GM19023 (cell line): ENCODE measurements at regions not wholly inside any gene's neighbourhood (a gene's known extent, or its start where the extent isn't known, plus 50 kb on each side); places are given as distances from the start of the nearest gene placed in this dataset.

Experiments
- ATAC-seq: cut with Tn5 transposase; IDR thresholded peaks from one replicate; pipeline ENCODE4 v1.9.1; 2021; ENCODE audit warnings: mild to moderate bottlenecking, moderate library complexity; ENCODE audit not compliant: unreplicated experiment

DNA sequence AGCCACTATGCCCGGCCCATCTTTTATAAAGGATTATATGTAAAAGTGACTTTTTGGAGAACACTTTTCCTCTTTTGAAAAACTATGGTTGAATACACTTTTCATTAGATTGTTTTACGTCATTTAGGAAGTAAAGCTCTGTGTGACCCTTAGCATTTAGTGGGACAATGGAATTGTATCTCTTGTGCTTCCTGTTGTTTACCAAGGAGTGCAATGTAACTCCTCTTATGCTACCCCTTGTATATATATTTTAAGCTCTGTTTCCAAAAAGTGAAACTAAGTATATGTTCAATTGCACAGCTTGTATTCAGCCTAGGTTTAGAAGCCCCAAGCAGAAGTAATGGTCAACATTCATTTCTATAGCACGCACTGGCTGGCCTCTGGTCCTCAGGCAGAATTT is 183.1 kb upstream of the CITED2 start:
- no peak for ATAC-seq

DNA sequence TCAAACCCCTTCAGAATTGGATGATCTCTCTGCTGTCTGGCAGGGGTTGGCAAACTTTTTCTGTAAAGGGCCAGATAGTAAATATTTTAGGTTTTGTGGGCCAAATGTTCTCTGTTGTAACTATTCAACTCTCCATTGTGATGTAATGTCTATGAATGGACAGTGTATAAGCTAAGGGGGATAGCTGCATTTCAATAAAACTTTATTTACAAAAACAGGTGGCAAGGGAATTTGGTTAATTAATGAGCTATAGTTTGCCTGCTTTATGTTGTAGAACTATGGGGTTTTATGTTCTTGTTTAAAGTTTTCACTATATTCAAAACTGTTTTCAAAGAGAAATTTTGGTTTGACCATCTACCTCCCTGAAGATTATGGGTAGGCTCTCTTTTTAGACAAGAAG is 182.1 kb upstream of the CITED2 start:
- no peak for ATAC-seq

DNA sequence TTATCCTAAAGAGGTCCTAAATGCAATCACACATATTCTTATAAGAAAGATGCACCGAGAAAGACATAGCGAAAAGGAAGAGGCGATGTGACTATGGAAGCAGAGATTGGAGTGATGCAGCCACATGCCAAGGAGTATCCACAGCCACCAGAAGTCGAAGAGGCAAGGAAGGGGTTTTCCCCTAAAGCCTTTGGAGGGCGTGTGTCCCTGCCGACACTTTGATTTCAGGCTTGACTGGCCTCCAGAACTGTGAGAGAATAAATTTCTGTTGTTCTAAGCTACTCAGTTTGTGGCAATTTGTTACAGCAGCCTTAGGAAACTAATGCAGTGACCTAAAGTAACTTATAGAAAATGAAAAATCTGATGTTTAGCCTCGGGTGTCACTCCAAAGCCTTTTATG is 179.5 kb upstream of the CITED2 start:
- no peak for ATAC-seq

DNA sequence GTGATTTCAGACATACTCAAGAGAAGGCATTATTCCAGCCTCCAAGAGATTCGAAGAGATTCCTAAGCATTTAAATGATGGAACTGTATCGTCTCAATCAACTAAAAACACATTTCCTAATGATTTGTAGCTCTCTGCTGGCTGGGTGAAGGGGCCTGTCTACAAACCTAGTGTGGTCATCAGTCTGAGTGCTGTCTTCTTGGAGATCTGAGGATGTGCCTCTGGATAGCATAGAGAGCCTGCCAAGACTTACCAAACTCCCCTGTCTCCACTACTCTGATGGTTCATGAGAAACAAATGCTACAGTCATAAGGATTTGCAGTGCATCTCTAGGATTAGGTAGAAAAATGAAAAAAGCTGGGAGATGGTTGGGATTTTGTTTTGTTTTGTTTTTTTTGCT is 176.9 kb upstream of the CITED2 start:
- ATAC-seq, result no peak

DNA sequence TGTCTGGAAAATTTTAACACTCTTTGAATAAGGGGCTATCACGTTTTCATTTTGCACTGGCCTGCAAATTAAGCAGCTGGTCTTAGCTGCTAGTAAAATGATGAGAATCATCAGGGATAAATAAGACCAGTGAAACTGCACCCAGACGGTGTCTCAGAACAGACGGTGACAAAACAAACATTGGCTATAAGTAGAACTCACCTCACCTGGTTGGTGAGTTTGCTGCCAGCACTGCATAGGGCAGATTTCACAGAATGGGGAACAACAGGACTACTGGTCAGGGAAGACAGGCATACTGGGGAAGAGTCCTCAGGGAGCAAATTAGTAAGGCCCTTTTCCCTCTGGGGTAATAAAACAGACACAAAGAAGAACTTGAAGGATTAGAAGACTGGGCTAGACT is 175.9 kb upstream of the CITED2 start:
- no peak for ATAC-seq

DNA sequence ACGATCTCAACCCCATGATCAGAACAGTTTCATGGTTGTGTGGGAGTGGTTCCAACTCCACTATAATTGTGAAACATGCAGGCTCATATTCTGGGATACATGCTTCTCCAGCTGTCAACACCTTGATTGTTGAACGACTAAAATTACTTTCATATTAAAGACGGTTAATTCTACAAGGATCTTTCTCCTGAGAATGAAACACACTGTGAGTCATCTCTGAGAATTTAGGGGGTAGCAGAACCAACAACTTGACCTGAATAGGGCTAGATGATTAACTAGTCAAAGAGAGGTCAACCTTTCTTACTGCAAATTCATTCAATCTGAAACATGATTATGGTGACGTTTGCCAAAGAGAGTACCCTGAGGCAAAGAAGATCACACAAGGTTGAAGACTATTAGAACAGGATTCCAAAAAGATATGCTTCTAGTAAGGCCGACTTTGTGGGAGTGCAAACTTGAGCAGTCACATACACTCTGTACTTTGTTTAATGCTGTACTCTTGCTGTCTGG is 175.2 kb upstream of the CITED2 start:
- no peak for ATAC-seq

DNA sequence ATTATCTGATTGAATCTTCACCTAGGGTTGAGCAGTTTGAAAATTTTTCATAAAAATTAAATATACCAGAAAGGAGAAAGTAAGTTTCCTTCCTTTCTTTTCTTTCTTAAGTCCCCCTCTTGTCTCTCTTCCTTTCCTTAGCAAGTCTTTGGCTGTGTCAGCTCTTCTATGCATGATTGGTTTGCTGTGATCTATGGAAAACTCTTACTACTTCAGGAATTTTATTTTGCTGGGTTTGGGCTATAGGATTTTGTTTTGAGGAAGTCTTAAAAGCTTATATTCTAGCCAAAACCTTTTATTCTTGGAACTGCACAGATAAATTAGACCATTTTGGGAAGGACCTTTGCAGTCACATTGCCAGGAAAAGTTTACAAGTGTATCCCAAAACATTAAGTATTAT is 173.4 kb upstream of the CITED2 start:
- ATAC-seq, result no peak

DNA sequence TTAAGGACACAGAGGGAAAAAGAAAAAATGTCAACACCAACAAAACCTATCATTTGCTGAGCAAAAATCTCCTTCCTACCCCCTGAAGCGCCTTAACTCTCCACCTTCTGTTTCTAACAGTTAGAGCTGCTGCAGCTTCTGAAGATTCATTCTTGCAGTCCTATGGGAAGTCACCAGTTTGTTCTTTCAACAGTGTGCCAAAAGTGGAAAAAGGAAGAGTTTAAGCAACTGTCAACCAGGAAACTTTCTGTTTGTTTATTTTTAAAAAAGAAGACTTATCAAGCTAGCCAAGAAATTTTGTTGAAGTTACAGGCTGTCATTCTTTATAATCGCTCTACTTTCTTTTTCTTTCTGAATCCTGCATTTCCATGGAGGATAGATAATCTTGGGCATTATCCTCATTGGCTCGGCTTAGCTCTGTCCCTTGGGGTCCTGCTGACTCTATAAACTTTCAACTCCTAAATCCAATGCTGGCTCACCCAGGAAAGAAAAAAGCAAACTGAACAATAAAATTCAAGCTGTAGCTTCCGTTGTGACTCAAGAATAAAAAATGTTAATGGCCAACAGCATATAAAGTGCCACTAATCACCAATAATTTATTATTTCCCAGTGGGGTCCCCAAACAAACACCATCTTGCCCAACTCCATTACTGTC is 172.8 kb upstream of the CITED2 start:
- no peak for ATAC-seq

DNA sequence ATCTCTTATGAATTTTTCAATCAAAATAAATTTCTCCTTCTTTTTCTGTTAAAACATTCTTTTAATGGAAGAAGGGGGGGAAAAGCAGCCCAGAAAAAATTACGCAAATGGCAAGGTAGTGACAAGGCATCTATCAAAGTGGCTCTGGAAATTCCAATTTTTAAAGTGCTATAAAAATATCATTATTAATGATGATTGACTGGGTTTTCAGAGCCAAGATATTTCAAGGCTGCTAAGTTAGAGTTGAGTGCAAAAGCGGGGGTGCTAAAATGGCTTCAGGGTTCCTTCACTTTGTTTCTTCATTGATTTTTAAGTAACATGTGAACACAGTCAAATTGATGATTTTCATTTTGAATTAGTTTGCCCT is 171.6 kb upstream of the CITED2 start:
- ATAC-seq, result no peak

DNA sequence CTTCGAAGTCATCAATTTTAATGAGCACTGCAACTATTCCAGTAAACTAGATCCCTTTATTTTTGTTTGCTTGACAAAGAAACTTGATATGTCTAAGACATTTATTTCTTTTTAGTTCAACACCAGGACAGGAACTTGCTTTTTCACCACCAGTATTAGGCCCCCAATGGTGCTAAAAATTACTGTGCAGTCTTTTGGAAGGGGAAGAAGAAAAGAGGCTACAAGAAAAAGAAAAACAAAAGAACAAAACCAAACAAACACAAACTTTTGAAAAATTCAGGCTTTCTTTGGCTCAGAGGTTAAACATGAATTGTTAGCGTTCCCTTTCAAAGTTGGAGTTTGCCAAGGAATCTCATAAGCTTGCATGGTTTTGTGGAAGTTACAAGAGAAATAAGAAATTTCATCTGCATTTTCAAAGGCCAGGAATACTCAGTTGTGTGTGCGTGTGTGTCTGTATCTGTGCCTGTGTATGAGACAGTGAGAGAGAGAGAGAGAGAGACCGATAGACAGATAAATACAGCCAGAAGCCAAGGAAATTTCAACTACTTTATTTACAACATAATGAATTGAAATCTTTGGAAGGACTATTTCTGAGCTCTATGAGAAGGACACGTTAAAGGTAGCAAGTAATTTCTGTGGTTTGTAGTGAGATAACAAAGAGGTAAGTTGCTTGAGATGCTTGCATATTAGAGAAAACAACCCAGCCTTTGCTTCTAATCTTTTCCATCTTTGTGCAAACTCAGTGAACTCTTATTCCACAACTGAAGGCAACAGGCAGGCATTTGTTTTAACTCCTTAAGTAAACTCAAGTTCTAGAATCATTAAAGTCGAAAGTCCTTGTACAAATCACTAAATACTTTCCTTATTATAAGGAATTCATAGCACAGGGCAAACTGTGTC is 171.0 kb upstream of the CITED2 start:
- no peak for ATAC-seq

DNA sequence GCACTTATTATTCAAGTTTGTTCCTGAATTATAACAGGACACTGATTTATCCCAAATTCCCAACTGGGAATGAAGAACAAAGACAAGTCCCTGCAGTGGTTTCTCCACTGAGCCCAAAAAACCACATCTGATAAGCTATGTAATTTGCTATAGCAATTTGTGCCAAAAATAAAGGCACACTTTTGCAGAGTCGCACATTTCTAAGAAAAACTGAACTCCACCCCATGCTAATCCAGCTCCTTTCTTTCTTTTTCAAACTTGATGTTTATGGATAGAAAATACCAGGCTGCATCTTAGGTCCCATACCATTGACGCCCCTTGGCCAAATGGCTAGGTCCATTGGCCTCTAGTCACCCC is 170.2 kb upstream of the CITED2 start:
- ATAC-seq, result no peak

DNA sequence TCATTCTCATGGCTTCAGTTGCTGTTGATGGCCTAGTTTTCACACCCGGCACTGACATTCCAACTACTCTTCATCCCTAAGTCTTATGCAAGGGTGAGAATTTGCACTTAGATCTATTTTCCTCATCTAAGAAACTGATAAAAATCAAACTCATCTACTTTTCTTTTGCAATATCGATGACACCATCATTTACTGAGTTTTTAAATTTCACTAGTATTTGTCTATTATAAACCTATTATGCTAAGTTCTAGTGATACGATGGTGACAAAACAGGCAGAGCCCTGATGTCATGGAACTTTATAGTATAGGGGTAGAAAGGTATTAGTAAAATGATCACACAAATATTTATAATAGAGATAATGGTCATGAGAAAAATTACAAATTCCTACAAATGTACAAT is 167.9 kb upstream of the CITED2 start:
- no peak for ATAC-seq

DNA sequence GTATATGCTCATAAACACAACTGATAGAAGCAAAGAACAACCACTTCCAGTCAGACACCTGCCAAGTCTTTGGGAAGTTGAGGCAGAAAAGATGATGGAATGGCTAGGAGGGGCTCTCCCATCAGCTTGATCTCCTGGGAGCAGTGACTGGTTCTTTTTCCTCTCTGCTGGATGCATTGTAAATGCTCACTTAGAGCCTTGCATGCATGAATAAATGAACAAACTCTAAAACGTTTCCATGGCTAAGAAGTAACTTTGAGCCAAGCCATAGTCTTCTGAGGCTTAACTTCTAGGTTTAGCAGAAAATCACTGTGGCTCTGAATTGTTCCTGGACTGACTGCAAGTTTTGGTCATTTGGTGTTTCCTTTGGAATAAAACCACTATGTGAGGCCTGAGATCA is 166.4 kb upstream of the CITED2 start:
- no peak for ATAC-seq

DNA sequence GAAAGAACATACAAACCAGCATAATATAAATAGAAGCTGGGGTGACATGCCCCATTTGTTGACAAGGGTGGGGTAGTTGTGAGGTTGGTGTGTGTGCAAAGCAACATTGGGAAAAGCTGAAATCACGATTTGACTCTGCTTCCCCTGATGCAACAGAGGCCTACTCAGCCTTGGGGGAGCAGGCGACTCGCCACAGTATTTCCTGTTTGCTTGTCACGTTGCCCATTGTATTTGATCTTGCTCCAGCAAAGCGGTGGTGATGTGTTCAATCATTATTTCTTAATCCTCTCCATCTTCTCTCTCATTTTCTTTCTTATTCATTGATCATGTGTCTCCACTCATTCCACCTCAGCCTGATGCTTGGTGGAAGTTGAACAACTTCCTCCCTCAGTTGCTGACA is 165.8 kb upstream of the CITED2 start:
- no peak for ATAC-seq

DNA sequence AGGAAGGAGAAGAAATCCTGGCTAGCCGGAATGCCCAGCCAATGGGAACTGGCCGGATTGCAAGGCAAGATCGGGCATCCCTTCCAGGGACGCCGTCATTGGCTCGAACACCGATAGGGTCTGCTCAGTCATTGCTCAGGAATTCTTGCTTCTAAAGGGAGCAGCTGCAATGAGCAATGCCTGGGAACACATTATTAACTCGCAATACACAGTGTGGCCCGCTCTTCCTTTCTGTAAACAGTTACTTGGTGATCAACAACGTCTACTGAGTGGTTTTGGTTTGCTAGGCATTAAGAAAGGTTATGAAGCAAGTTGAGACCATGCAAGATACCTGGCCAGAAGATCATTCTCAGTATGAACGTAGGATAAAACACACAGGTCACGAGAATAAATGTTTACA is 165.4 kb upstream of the CITED2 start:
- ATAC-seq, result no peak

DNA sequence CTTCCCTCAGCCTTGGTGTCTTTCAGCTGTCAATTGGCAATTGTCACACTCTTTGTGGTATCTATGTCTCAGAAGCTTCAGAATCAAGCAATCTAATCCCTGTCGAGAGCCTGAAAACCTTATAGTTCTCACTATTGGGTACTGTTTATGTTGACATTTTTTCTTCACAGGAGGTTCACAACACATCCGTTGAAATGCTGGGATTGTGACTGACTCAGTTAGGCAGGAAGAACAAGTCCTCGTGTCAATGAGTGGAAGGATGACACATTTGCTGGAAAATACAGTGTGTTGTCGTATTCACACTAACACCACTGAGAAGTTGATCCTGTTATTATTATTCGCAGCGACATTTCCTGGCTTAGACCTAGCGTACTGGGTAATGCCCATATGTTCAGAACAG is 163.9 kb upstream of the CITED2 start:
- ATAC-seq, result no peak

DNA sequence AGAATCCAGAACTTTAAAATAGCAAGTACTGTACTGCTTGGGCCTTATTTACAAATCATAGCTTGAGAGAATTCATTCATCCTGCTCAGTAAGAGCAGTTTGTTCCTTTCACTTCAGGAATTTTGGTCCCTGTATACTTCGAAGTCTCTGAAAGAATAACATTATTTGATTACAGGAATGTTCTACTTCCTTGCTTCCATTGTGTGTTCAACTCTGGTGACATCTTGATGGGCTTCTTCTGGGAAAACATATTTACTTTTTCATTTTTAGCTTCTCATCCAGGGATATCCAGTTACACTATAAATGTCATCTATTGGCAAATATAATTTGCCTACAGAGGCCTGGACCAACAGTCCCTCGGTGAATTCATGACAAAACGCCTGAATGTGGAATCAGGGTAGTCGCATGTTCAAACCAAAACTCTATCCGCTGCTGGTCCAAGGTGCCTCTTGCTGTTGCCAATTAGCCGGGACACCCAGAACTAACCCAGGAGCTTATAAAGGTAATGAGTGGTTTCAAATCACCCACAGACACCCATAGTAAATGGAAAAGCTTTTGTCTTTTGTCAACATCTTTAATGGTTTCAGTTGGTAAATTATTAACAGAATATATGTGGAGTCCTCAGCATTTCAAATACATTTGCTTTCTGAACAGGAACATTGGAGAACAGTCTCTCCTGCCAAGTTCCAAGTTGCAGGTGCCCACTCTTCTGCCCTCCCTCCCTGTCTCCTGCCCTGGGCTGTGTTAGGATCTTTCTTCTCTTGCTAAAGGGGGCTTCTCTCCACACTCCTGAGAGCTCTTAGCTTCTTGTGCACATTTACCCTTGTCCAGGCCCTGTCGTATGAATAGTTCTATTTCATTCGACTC is 162.5 kb upstream of the CITED2 start:
- ATAC-seq, result no peak

DNA sequence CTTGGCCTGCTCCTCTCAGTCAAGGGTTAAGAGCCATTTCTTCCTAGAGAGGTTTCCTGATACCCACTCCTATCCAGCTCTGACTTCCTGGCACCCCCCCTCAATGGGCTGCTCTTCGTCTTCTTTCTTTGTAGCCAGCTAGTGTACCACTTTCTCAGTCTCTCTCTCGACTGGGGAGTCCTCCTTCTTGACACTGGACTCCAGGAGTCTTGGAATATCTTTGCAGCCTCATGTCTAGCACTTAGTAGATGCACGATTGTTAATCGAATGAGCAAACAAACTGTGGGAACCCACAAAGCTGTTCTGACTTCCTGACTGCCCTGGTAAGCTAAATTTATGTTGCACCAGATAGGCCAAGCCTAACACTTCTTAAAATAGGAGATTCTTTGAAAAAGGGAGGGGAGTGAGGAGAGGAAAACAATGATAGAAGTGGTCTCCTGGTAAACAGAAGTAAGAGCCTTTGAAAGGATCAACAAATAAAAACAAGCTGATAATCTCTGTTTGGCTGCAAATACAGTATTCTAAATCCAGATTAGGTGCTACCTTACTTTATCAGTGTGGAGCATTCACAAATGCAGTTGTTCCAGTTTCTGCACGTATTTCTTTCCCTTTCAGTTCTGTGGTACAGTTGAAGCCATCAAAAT is 160.1 kb upstream of the CITED2 start:
- ATAC-seq, result peak; percentile 47

DNA sequence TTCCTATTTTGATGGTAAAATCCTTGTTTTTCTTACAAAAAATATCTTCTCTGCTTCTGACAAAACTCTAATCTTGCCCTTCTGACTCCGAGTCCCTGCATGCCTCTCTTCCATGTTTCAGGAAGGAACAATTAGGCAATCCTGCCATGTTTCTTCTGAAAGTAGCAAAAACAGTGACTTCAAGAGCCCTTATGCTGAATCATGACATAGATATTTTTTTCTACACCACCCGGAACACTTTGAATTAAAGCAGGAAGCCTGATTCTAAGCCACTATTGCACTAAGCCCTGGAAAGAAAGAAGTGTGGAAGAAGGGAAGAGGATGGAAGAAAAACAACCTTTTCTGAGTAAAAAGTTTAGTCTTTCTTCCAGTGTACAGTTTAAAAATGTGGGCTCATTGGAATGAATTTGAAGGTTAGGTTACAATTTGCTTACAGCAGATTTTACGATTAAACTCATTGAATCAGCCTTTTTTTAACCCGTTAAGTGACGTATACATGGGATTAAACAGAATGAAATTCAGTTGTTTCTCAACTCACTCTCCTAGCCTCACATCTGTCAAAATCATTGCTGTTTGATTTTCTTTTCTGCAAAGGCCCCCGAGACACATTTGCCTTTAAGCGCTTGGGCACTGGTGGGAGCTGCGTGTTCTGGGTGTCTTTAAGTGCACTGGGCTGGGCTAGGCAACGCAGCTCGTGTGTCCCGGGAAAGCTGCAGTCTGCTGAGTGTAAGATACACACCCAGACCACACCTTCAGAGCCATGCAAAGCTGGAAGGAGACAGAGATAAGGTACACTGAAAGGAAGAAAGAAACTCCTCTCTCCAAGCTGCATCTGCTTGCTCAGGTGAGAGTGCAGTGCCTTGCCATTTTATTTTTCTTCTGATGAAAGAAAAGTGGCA is 159.4 kb upstream of the CITED2 start:
- peak; percentile 8 for ATAC-seq

DNA sequence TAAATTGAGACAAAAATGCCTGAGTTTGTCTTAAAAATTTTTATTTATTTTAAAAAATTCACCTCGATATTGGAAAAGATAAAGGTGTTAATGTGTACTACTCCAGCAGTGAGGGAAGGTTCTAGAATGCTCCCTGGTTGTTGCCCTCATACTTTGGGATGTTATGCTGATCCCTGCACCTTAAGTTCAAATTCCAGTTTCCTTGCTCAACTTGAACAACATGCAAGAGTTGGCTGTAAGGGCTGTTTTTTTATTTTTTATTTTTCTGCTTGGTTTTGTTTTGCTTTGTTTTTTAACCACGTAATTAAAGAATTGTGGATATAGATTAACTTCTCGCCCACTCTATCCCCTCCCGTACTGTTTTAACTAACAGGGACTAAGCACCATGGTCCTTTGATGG is 158.7 kb upstream of the CITED2 start:
- ATAC-seq, result no peak
